GM12872 (cell line): ENCODE measurements at regions not wholly inside any gene's neighbourhood (a gene's known extent, or its start where the extent isn't known, plus 50 kb on each side); places are given as distances from the start of the nearest gene placed in this dataset.

Source experiments
- TF ChIP-seq, protein P1 (sequence below): IDR thresholded peaks from 3 replicates; pipeline ENCODE4 v1.5.1; 2011; ENCODE audit warnings: low read depth, mild to moderate bottlenecking, low read length, moderate library complexity; ENCODE audit not compliant: insufficient read depth

DNA sequence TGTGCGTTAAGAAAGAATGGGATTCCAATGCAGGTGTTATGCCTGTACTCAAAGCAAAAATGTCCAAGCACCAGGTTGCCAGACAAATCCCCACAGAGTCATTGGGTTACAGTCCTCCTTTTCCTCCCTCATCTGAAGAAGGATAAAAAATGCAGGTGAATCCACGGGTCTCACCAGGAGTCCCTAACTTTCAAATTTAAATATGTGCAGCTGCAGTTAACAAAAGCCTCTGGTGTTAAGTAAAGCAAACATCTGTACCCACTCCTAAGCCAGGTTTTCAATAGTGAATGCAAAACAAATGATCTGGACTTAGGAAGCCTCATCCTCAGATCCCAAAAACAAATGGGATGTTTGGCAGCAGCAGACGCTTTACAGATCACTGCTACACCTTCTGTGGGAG is 70.4 kb upstream of the SETMAR start:
- TF ChIP-seq, protein P1, sequence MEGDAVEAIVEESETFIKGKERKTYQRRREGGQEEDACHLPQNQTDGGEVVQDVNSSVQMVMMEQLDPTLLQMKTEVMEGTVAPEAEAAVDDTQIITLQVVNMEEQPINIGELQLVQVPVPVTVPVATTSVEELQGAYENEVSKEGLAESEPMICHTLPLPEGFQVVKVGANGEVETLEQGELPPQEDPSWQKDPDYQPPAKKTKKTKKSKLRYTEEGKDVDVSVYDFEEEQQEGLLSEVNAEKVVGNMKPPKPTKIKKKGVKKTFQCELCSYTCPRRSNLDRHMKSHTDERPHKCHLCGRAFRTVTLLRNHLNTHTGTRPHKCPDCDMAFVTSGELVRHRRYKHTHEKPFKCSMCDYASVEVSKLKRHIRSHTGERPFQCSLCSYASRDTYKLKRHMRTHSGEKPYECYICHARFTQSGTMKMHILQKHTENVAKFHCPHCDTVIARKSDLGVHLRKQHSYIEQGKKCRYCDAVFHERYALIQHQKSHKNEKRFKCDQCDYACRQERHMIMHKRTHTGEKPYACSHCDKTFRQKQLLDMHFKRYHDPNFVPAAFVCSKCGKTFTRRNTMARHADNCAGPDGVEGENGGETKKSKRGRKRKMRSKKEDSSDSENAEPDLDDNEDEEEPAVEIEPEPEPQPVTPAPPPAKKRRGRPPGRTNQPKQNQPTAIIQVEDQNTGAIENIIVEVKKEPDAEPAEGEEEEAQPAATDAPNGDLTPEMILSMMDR, result no peak

GRCh38 chr3:4233488-4233887 is 69.7 kb upstream of the SETMAR start:
- TF ChIP-seq, protein P1, result no peak

DNA sequence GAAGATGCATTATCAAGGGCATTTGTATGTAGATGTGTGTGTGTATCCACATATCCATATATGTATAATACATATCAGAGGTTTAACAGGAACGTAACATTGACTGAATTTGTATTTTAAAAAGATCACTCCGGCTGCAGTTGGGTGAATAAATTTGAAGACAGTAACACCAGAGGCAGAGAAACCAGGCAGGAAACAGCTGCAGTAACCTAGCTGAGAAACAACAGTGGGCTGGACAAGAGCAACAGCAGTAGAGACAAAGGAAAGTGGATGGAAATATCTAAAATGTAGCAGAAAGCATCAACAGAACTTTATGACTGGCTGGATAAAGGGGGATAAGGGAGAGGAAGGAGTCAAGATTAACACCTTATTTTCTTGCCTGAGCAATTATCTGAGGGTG is 68.3 kb upstream of the SETMAR start:
- TF ChIP-seq, protein P1, result no peak

GRCh38 chr3:4235690-4236089 is 67.5 kb upstream of the SETMAR start:
- TF ChIP-seq, protein P1, result no peak

GRCh38 chr3:4241595-4242170 is 61.5 kb upstream of the SETMAR start:
- TF ChIP-seq, protein P1, result no peak

- TF ChIP-seq, protein P1, result 0 out of 3 replicates have a peak, but pooled peaks have one; percentile 13
These were observed 57.5 kb upstream of the SETMAR start for GRCh38 chr3:4245671-4246070.

DNA sequence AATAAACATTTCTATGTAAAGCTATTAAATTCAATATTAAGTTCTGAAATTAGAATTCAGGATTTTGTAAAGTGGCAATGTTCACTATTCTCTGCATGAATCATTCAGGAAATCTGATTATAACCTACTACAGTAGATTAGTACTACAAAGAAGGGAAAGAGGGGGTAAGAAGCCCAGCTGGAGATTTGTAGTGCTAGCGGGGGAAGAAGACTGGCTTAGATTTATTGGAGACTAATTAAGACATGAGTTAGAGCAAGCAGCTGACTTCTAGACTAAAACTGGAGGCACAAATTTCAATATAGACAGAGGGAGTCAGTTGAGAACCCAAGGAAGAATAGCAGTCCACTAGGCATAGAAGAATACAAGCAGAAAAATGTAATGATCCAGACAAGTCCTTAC is 55.8 kb upstream of the SETMAR start:
- TF ChIP-seq, protein P1, result no peak
